ENCODE measurements at regions not wholly inside any gene's neighbourhood (a gene's known extent, or its start where the extent isn't known, plus 50 kb on each side); places are given as distances from the start of the nearest gene placed in this dataset.

DNA sequence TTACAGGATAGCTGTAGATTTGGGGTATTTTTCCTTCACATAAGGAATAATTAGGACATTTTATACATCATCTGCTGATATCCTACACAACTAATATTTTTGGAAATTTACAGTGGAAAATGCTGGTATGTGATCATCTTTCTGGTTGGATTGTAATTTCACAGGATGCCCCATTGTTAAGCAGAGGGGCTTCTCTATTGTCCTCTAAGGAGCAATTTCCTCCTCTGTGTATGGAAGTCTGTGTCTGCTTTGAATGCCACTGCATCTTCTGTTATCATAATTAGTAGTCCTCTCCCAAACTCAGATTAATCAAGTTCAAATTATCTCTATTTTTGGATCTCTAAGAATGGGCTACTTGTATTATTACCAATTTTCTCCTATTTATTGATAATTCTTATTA lies 988.1 kb upstream of the B3GALT2 start:
- intact Hi-C loops (cut with micrococcal nuclease) = no loop called here
- no peak for TF ChIP-seq ZBTB33 (IDR thresholded peaks at IDR 0.05; ENCODE audit: extremely low read depth, insufficient replicate concordance, low read length)
- no peak for TF ChIP-seq TCF7L2 (IDR thresholded peaks at IDR 0.05; ENCODE audit: borderline replicate concordance, extremely low read depth, insufficient read depth, insufficient read length)
- no peak for TF ChIP-seq FOSL1 (IDR thresholded peaks at IDR 0.05; ENCODE audit: low read depth)
- TF ChIP-seq SP1 (IDR thresholded peaks at IDR 0.05; ENCODE audit: low read depth) = no peak

DNA sequence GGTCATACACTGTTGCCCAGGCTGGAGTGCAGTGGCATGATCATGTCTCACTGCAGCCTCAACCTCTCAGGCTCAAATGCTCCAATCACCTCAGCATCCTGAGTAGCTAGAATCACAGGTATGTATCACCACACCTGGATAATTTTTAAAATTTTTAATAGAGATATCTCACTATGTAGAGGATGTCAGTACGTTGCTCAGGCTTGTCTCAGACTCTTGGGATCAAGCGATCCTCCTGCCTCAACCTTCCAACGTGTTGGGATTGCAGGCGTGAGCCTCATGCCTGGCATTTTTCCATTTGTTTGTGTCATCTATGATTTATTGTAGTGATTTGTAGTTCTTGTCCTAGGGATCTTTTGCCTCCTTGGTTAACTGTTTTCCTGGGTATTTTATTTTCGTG lies 985.2 kb upstream of the B3GALT2 start:
- no peaks in the 10 kb centered on the region for H3K9me3 ChIP-seq (ENCODE audit: control insufficient read depth in 1 of 2, insufficient read depth in 1 of 2, low read depth in 1 of 2, low read length in 2 of 2)
- no peak overlapping the region for H3K9ac ChIP-seq (ENCODE audit: low read length)
- H3K9me2 ChIP-seq (ENCODE audit: insufficient read depth) = no peaks in the 10 kb centered on the region
- CTCF ChIA-PET = no interaction called here
- no peaks in the 10 kb centered on the region for H3K27me3 ChIP-seq (ENCODE audit: insufficient read depth, low read length)
- no peak for ATAC-seq
- H3K4me2 ChIP-seq (ENCODE audit: low read length) = no peak overlapping the region
- H3K79me2 ChIP-seq (ENCODE audit: insufficient read depth, low read length) = no peaks in the 10 kb centered on the region
- no peak overlapping the region for H3K27ac ChIP-seq (ENCODE audit: low read depth, low read length)
- no peak overlapping the region for H3K4me3 ChIP-seq (replicated peaks in 1 of 2; ENCODE audit: low read depth in 1 of 2, low read length in 2 of 2)
- intact Hi-C loops (cut with micrococcal nuclease) = no loop called here
- no TSS peak for BruUV-seq (replicated peaks)
- no peaks in the 10 kb centered on the region for H3K36me3 ChIP-seq (ENCODE audit: control insufficient read depth in 1 of 2, insufficient read depth in 2 of 2, low read length in 2 of 2)
- POLR2A ChIA-PET = no interaction called here
- RAD21 ChIA-PET (ENCODE audit: low non-redundant PET in 1 of 2, low total read pairs in 2 of 2, uncharacterized antibody in 2 of 2, unreplicated experiment in 2 of 2) = no interaction called here
- no peak overlapping the region for H2AFZ ChIP-seq (ENCODE audit: low read depth, low read length, poor library complexity, severe bottlenecking)
- no peaks in the 10 kb centered on the region for H3K4me1 ChIP-seq (ENCODE audit: control insufficient read depth in 1 of 2, insufficient read depth in 2 of 2, low read length in 2 of 2)
- H4K20me1 ChIP-seq (ENCODE audit: insufficient read depth) = no peaks in the 10 kb centered on the region
- DNase-seq (ENCODE audit: low read depth, low spot score) = no peak
- TF ChIP-seq REST (IDR thresholded peaks at IDR 0.05; ENCODE audit: low read depth) = no peak
- TF ChIP-seq, protein P1, sequence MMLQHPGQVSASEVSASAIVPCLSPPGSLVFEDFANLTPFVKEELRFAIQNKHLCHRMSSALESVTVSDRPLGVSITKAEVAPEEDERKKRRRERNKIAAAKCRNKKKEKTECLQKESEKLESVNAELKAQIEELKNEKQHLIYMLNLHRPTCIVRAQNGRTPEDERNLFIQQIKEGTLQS (IDR thresholded peaks at IDR 0.05) = no peak
- TF ChIP-seq SRF (IDR thresholded peaks at IDR 0.05; ENCODE audit: low read depth) = no peak
- no peak for TF ChIP-seq TCF7L2 (IDR thresholded peaks at IDR 0.05; ENCODE audit: borderline replicate concordance, extremely low read depth, insufficient read depth, insufficient read length)
- no peak for TF ChIP-seq SIN3A (IDR thresholded peaks at IDR 0.05; ENCODE audit: low read depth)
- TF ChIP-seq CEBPB (IDR thresholded peaks at IDR 0.05; ENCODE audit: low read depth) = no peak
- TF ChIP-seq ZNF274 (IDR thresholded peaks at IDR 0.05; ENCODE audit: low read depth, low read length) = no peak
- TF ChIP-seq, protein P2, sequence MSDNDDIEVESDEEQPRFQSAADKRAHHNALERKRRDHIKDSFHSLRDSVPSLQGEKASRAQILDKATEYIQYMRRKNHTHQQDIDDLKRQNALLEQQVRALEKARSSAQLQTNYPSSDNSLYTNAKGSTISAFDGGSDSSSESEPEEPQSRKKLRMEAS (IDR thresholded peaks at IDR 0.05) = no peak
- TF ChIP-seq SP1 (IDR thresholded peaks at IDR 0.05; ENCODE audit: low read depth) = no peak
- TF ChIP-seq, protein P3, sequence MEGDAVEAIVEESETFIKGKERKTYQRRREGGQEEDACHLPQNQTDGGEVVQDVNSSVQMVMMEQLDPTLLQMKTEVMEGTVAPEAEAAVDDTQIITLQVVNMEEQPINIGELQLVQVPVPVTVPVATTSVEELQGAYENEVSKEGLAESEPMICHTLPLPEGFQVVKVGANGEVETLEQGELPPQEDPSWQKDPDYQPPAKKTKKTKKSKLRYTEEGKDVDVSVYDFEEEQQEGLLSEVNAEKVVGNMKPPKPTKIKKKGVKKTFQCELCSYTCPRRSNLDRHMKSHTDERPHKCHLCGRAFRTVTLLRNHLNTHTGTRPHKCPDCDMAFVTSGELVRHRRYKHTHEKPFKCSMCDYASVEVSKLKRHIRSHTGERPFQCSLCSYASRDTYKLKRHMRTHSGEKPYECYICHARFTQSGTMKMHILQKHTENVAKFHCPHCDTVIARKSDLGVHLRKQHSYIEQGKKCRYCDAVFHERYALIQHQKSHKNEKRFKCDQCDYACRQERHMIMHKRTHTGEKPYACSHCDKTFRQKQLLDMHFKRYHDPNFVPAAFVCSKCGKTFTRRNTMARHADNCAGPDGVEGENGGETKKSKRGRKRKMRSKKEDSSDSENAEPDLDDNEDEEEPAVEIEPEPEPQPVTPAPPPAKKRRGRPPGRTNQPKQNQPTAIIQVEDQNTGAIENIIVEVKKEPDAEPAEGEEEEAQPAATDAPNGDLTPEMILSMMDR (IDR thresholded peaks at IDR 0.05 in 2 of 3, conservative IDR thresholded peaks at IDR 0.05 in 1 of 3; ENCODE audit: borderline replicate concordance in 1 of 3, insufficient read depth in 1 of 3, low read depth in 2 of 3, low read length in 2 of 3) = no peak

More for the DNA sequence above, 988.1 kb upstream of the B3GALT2 start:
- H3K27ac ChIP-seq (ENCODE audit: low read depth, low read length) = no peak overlapping the region
- no peaks in the 10 kb centered on the region for H3K27me3 ChIP-seq (ENCODE audit: insufficient read depth, low read length)
- H3K9me2 ChIP-seq (ENCODE audit: insufficient read depth) = no peaks in the 10 kb centered on the region
- CTCF ChIA-PET = no interaction called here
- no peak overlapping the region for H3K4me2 ChIP-seq (ENCODE audit: low read length)
- H3K9ac ChIP-seq (ENCODE audit: low read length) = no peak overlapping the region
- BruUV-seq (replicated peaks) = no TSS peak
- no peak overlapping the region for H2AFZ ChIP-seq (ENCODE audit: low read depth, low read length, poor library complexity, severe bottlenecking)
- no peak overlapping the region for H3K4me3 ChIP-seq (replicated peaks in 1 of 2; ENCODE audit: low read depth in 1 of 2, low read length in 2 of 2)
- H3K36me3 ChIP-seq (ENCODE audit: control insufficient read depth in 1 of 2, insufficient read depth in 2 of 2, low read length in 2 of 2) = no peaks in the 10 kb centered on the region
- DNase-seq (ENCODE audit: low read depth, low spot score) (no peak), ATAC-seq (no peak)
- POLR2A ChIA-PET = no interaction called here
- H3K79me2 ChIP-seq (ENCODE audit: insufficient read depth, low read length) = no peaks in the 10 kb centered on the region
- no peaks in the 10 kb centered on the region for H3K9me3 ChIP-seq (ENCODE audit: control insufficient read depth in 1 of 2, insufficient read depth in 1 of 2, low read depth in 1 of 2, low read length in 2 of 2)
- H4K20me1 ChIP-seq (ENCODE audit: insufficient read depth) = no peaks in the 10 kb centered on the region
- RAD21 ChIA-PET (ENCODE audit: low non-redundant PET in 1 of 2, low total read pairs in 2 of 2, uncharacterized antibody in 2 of 2, unreplicated experiment in 2 of 2) = no interaction called here
- no peaks in the 10 kb centered on the region for H3K4me1 ChIP-seq (ENCODE audit: control insufficient read depth in 1 of 2, insufficient read depth in 2 of 2, low read length in 2 of 2)

Data from HCT116 (cell line).